ENCODE measurements at regions not wholly inside any gene's neighbourhood (a gene's known extent, or its start where the extent isn't known, plus 50 kb on each side); places are given as distances from the start of the nearest gene placed in this dataset.

DNA sequence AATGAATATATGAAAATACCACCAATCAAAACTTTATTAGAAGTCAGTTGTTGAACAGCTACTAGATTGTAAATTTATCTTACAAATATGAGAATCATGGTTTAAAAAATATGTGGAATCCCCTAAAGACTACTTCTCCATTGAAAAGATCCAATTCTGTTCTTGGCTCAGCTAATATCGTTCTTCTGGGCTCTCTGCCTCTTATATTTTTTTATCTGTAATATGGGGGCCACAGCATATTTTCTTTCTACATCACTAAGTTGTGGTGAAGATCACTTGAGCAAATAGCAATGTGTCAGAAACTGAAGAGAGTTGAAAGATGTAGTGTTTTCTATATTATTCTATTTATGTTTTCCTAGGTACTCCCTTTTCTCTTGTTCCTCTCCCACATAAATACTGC, 198.1 kb downstream of the FZD1 start:
- TF ChIP-seq CEBPB (IDR thresholded peaks at IDR 0.05): no peak
- no peak for TF ChIP-seq TAF1 (IDR thresholded peaks at IDR 0.05; ENCODE audit: low read depth)
- TF ChIP-seq RAD21 (IDR thresholded peaks at IDR 0.05; ENCODE audit: low read depth): no peak
- TF ChIP-seq REST (IDR thresholded peaks at IDR 0.05; ENCODE audit: low read depth): no peak
- TF ChIP-seq TCF12 (IDR thresholded peaks at IDR 0.05; ENCODE audit: low read depth): no peak
- TF ChIP-seq, protein P1, sequence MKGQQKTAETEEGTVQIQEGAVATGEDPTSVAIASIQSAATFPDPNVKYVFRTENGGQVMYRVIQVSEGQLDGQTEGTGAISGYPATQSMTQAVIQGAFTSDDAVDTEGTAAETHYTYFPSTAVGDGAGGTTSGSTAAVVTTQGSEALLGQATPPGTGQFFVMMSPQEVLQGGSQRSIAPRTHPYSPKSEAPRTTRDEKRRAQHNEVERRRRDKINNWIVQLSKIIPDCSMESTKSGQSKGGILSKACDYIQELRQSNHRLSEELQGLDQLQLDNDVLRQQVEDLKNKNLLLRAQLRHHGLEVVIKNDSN (IDR thresholded peaks at IDR 0.05): no peak
- no peak for TF ChIP-seq FOXM1 (IDR thresholded peaks at IDR 0.05; ENCODE audit: borderline replicate concordance, low read depth)
- no peak for TF ChIP-seq TEAD4 (IDR thresholded peaks at IDR 0.05)
- no peak for TF ChIP-seq YY1 (IDR thresholded peaks at IDR 0.05; ENCODE audit: low read depth)
- no peak for TF ChIP-seq EP300 (IDR thresholded peaks at IDR 0.05; ENCODE audit: borderline replicate concordance)
- no peak for TF ChIP-seq CREB1 (IDR thresholded peaks at IDR 0.05; ENCODE audit: low read depth)
- TF ChIP-seq, protein P2, sequence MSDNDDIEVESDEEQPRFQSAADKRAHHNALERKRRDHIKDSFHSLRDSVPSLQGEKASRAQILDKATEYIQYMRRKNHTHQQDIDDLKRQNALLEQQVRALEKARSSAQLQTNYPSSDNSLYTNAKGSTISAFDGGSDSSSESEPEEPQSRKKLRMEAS (IDR thresholded peaks at IDR 0.05): no peak

Measured in Ishikawa (cell line).